ENCODE measurements at regions not wholly inside any gene's neighbourhood (a gene's known extent, or its start where the extent isn't known, plus 50 kb on each side); places are given as distances from the start of the nearest gene placed in this dataset.
"Not testable (repeated sequence)": the region's sequence is repeated elsewhere in the genome, so short reads cannot be mapped to it uniquely, and the experiment has no call there.

- DNase-seq = no peak
Measured at GRCh38 chr4:45062935-45063545, 336.7 kb upstream of the GNPDA2 start.

GRCh38 chr4:45043911-45044310, 317.6 kb upstream of the GNPDA2 start:
- no peak for DNase-seq

- DNase-seq = no peak
Measured at GRCh38 chr4:45036677-45037076, 310.3 kb upstream of the GNPDA2 start.

GRCh38 chr4:45033676-45034419, 307.5 kb upstream of the GNPDA2 start:
- DNase-seq = no peak

- DNase-seq = no peak
Measured at GRCh38 chr4:45030059-45030458, 303.7 kb upstream of the GNPDA2 start.

- DNase-seq = no peak
Measured at GRCh38 chr4:45007508-45007907, 281.2 kb upstream of the GNPDA2 start.

GRCh38 chr4:45006078-45006477, 279.7 kb upstream of the GNPDA2 start:
- no peak for DNase-seq

GRCh38 chr4:45004847-45005565, 278.6 kb upstream of the GNPDA2 start:
- no peak for DNase-seq

- DNase-seq = no peak
Measured at GRCh38 chr4:45004326-45004725, 278.0 kb upstream of the GNPDA2 start.

- no peak for DNase-seq
Measured at GRCh38 chr4:44996276-44996845, 270.0 kb upstream of the GNPDA2 start.

GRCh38 chr4:44988011-44988410, 261.7 kb upstream of the GNPDA2 start:
- DNase-seq = no peak

GRCh38 chr4:44985938-44986337, 259.6 kb upstream of the GNPDA2 start:
- no peak for DNase-seq

GRCh38 chr4:44985152-44985551, 258.8 kb upstream of the GNPDA2 start:
- no peak for DNase-seq

GRCh38 chr4:44984083-44984482, 257.7 kb upstream of the GNPDA2 start:
- no peak for DNase-seq

- DNase-seq = no peak
Measured at GRCh38 chr4:44983083-44983482, 256.7 kb upstream of the GNPDA2 start.

GRCh38 chr4:44978020-44978419, 251.7 kb upstream of the GNPDA2 start:
- DNase-seq = no peak

GRCh38 chr4:44965435-44966095, 239.2 kb upstream of the GNPDA2 start:
- DNase-seq = no peak

GRCh38 chr4:44964086-44964485, 237.7 kb upstream of the GNPDA2 start:
- DNase-seq = not testable (repeated sequence)

- no peak for DNase-seq
Measured at GRCh38 chr4:44961001-44961755, 234.8 kb upstream of the GNPDA2 start.

- no peak for DNase-seq
Measured at GRCh38 chr4:44931720-44932119, 205.4 kb upstream of the GNPDA2 start.

- DNase-seq = no peak
Measured at GRCh38 chr4:44928785-44929184, 202.4 kb upstream of the GNPDA2 start.

Data from hematopoietic multipotent progenitor cell treated with erythropoietin and hydrocortisone succinate and interleukin-3 and kit ligand, for 8 days (in vitro differentiated cells).